Fibroblast of mammary gland (primary cell): ENCODE measurements at regions not wholly inside any gene's neighbourhood (a gene's known extent, or its start where the extent isn't known, plus 50 kb on each side); places are given as distances from the start of the nearest gene placed in this dataset.

Experiments
- DNase-seq: peaks from one replicate; pipeline ENCODE4 v3.0.0-alpha.2; 2010; ENCODE audit warnings: low read depth
- H3K4me3 ChIP-seq: 2 replicates; pipeline ENCODE4 v1.5.1; 2011; ENCODE audit warnings: low read depth, mild to moderate bottlenecking, low read length, moderate library complexity; ENCODE audit not compliant: control insufficient read depth
- TF ChIP-seq, protein P1 (sequence below): conservative IDR thresholded peaks from 2 replicates; pipeline ENCODE4 v1.5.1; 2011; ENCODE audit warnings: low read depth, low read length, inconsistent platforms; ENCODE audit not compliant: control insufficient read depth, insufficient read depth

DNA sequence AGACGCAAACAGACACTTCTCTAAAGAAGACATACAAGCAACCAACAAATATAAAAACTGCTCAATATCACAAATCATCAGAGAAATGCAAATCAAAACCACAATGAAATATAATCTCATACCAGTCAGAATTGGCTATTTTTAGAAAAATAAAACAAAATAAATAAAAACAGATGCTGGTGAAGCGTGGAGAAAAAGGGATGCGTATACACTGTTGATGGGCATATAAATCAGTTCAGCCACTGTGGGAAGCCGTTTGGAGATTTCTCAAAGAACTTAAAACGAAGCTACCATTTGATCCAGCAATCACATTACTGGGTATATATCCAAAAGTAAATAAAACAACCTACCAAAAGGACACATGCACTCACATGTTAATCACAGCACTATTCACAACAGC, 206.2 kb downstream of the HNMT start:
- TF ChIP-seq, protein P1, sequence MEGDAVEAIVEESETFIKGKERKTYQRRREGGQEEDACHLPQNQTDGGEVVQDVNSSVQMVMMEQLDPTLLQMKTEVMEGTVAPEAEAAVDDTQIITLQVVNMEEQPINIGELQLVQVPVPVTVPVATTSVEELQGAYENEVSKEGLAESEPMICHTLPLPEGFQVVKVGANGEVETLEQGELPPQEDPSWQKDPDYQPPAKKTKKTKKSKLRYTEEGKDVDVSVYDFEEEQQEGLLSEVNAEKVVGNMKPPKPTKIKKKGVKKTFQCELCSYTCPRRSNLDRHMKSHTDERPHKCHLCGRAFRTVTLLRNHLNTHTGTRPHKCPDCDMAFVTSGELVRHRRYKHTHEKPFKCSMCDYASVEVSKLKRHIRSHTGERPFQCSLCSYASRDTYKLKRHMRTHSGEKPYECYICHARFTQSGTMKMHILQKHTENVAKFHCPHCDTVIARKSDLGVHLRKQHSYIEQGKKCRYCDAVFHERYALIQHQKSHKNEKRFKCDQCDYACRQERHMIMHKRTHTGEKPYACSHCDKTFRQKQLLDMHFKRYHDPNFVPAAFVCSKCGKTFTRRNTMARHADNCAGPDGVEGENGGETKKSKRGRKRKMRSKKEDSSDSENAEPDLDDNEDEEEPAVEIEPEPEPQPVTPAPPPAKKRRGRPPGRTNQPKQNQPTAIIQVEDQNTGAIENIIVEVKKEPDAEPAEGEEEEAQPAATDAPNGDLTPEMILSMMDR = no peak
- DNase-seq = no peak
- H3K4me3 ChIP-seq = no peak overlapping the region

DNA sequence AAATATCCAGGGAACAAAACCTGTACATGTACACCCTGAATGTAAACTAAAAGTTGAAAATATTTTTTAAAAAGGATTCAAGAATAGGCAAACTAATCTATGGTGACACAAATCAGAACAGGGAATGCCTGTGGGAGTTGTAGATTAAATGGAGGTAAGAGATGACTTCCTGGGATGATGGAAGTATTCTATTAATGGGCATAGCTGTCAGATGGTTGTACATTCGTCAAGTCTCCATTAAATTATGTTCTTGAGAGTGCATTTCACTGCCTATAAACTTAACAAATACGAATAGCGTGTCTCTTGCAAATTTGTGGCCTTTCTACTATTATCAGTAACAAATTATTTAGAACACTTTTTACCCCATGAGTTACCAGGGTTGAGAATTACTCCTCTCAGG, 207.0 kb downstream of the HNMT start:
- H3K4me3 ChIP-seq = no peak overlapping the region
- TF ChIP-seq, protein P1 = no peak
- no peak for DNase-seq

DNA sequence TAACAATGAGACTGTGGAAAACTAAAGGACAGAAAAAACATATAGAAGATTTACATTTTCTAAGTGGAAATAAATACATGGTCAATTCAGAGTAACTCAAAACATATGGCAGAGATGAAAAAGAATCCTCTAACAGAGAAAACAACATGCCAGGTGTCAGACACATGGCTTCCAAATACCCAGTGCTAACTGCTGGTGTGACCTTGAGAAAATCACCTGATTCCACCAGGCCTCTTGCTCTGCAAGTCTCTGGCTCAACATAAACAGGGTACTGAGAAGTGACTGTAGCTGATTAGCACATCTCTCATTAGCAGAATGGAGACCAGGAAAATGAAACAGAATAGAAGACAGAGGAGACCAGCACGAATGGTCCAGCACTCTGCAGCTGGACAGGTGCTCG, 210.8 kb downstream of the HNMT start:
- TF ChIP-seq, protein P1 = no peak
- no peak overlapping the region for H3K4me3 ChIP-seq
- no peak for DNase-seq

DNA sequence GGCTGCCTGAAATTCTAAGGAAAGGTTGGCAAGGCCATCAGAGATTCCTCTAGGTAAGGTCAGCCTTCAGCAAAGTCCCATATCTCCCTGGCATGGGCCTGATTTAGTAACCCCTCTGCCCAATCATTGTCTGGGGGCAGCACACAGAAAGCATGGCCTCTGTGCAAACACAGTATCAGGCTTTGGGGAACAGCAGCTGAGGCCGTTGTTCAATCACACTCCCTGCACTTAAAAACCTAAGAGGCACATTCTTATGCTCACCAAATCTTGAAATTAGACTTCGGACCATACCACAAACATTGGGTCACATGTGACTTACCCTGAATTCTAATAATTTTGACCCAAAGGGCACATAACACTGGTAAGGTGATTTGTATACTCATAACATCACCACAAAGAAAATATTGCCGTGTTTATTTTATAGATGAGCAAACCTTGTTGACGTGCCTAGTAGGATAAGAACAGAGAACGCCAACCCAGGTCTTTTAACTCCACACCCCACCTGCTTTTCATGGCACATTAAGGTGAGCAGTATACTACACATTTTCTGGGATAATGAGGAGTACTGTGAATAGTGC, 212.7 kb downstream of the HNMT start:
- TF ChIP-seq, protein P1 = no peak
- no peak overlapping the region for H3K4me3 ChIP-seq
- DNase-seq = no peak

DNA sequence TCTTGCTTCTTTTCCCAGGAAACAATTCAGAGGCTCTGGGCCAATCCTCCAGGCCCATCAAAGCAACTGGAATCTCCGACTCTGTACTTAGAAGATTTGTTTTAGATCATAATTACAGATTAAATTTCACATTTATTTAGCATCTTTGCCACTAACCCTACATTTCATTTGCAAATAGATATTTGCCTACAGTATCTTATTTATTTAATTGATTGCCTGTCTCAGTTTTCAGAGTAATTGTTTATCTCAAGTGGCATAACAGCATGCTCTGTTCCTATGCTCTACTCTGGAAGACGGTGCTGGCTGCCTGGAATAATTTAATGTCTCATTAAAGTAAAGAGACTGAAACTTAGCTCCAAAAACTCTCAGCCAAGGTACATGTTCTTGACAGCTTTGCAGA, 213.4 kb downstream of the HNMT start:
- DNase-seq = no peak
- TF ChIP-seq, protein P1 = no peak
- H3K4me3 ChIP-seq = no peak overlapping the region

DNA sequence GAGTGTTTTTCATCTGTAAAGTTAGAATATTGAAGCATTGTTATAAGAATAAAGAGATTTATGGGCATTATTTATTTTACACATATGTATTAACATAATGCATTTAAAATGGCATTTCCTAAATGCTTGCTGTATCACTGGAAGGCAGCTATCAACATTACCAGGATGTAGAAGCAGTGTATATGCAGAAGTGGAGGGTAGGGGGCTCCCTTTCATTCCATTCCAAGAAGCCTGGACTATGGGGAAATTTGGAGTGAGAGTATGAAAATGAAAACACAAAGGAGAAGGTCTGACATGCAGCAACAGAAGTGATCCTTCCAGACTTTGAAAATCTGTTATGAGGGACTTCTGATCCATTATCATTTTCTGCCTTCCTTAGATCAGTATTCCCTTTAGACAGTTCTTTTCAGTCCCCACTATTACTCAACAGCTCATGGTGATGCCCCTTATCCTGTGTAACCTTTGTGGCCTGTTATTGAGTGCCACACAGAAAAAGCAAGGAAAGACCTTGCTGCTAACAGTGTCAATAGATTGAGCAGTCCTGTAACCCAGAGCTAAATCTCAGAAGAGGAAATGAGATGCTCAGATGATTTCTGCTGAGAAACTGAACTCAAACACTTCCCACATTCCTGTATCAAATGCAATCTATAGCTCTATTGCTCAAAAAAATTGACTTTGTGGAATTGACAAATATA, 216.6 kb downstream of the HNMT start:
- no peak overlapping the region for H3K4me3 ChIP-seq
- TF ChIP-seq, protein P1 = peak; percentile 18
- DNase-seq = peak; percentile 7

DNA sequence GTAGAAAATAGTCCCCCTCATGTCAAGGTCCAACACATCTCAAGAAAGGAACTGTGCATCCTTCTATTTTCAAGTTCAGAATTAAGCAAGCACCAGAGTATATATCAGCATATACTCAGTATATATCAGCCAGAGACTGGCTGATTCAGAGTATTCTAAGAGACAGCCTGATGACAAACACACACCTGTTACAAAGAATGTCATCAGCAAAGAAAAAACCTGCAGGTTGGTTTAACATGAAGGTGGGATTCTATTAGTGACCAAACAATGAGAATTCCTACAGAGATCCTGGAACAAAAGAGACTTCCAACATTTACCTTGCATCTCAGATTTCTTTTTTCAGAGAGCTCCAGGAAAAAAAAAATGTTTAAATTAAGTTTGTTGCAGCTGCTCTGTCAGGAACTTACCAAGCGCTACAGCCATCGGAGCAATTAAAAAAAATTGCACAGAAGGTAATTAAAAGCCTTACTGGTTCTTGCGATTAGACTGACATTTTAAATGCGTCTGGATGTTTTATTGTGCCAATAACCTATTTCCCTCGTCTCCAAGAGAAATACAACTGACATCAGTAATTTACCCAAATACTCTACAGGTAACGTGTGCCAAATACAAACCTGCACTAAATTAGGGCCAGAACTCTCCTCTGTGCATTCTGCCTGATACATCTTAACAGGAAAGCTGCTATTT, 218.1 kb downstream of the HNMT start:
- no peak for DNase-seq
- H3K4me3 ChIP-seq = no peak overlapping the region
- TF ChIP-seq, protein P1 = no peak
